Sigmoid colon (tissue), 3 donors: ENCODE measurements at regions not wholly inside any gene's neighbourhood (a gene's known extent, or its start where the extent isn't known, plus 50 kb on each side); places are given as distances from the start of the nearest gene placed in this dataset.

ENCODE experiments used
- CTCF ChIP-seq, 4 experiments: fragments of 450-650 bp in 3 of 4; fragments of 200-600 bp in 1 of 4; IDR thresholded peaks; one replicate each; pipeline ENCODE4 v1.5.1; 2016 to 2019; ENCODE audit warnings: antibody characterized with exemption in 4 of 4, mild to moderate bottlenecking in 3 of 4, moderate library complexity in 2 of 4
- POLR2A ChIP-seq, 2 donors: fragments of 450-650 bp; IDR thresholded peaks; one replicate each; pipeline ENCODE4 v1.6.1; 2016; ENCODE audit warnings: antibody characterized with exemption in 2 of 2, mild to moderate bottlenecking in 2 of 2, moderate library complexity in 2 of 2

GRCh38 chr5:69010476-69010875 lies 83.3 kb upstream of the SLC30A5 start:
- no peak for TF ChIP-seq CTCF (IDR thresholded peaks at IDR 0.05)
- TF ChIP-seq POLR2A (IDR thresholded peaks at IDR 0.05): no peak
